RKO (cell line): ENCODE measurements at regions not wholly inside any gene's neighbourhood (a gene's known extent, or its start where the extent isn't known, plus 50 kb on each side); places are given as distances from the start of the nearest gene placed in this dataset.

Experiments
- DNase-seq: peaks from one replicate; pipeline ENCODE4 v3.0.0-alpha.2; 2016; ENCODE audit warnings: low spot score

- DNase-seq: no peak
Observed at GRCh38 chrX:42619068-42619467, 158.9 kb downstream of the PPP1R2C start.

GRCh38 chrX:42616981-42617380 lies 161.0 kb downstream of the PPP1R2C start:
- DNase-seq: no peak

GRCh38 chrX:42615161-42615563 lies 162.8 kb downstream of the PPP1R2C start:
- peak; percentile 5 for DNase-seq

- no peak for DNase-seq
Observed at GRCh38 chrX:42606591-42606990, 171.4 kb downstream of the PPP1R2C start.

DNA sequence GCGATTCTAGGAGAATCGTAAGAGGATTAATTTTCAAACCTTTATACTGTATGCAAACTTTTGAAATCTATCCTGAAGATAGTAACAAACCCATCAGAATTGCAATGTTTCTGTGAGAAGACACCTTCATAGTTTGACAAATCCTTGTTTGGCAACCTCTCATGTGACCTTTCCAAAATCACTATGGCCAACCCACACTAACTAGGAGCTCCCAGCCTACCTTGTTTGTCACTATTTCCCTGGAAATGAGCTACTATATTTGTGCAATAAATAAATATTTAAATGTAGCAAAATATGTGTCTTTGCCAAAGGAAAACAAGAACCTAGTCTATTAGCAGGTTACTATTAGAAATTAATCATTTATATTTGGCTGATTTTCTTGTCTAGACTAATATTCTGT lies 173.7 kb downstream of the PPP1R2C start:
- no peak for DNase-seq

- DNase-seq: no peak
Observed at GRCh38 chrX:42603016-42603415, 174.9 kb downstream of the PPP1R2C start.

GRCh38 chrX:42602566-42602965 lies 175.4 kb downstream of the PPP1R2C start:
- DNase-seq: no peak

DNA sequence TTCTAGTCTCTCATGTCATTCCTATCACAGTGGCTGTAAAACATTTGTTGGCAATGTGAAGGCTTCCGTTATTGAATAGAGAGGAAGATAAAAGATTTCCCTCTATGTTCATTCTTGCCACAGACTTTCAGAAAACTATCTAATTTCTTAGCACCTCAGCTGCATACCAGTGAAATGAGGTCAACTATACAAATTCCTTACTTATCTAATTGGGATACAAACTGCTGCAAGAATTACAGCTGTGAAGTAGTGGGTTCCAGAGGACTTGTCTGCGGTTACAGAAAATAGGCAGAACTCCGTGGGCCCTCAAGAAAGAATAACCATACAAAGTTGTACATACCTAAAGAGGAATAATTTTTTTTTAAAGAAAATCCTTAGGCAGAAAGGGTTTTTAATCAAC lies 175.8 kb downstream of the PPP1R2C start:
- no peak for DNase-seq

DNA sequence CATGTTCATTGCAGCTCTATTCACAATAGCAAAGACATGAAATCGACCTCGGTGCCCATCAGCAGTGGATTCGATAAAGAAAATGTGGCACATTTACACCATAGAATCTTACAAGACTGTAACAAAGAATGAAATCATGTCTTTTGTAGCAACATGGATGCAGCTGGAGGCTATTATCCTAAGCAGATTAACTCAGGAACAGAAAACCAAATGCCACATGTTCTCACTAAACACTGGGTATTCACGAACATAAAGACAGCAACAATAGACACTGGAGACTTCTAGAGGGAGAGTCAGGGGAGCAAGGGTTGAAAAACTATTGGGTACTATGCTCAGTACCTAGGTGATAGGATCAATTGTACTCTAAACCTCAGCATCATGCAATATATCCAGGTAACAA lies 180.5 kb downstream of the PPP1R2C start:
- no peak for DNase-seq

DNA sequence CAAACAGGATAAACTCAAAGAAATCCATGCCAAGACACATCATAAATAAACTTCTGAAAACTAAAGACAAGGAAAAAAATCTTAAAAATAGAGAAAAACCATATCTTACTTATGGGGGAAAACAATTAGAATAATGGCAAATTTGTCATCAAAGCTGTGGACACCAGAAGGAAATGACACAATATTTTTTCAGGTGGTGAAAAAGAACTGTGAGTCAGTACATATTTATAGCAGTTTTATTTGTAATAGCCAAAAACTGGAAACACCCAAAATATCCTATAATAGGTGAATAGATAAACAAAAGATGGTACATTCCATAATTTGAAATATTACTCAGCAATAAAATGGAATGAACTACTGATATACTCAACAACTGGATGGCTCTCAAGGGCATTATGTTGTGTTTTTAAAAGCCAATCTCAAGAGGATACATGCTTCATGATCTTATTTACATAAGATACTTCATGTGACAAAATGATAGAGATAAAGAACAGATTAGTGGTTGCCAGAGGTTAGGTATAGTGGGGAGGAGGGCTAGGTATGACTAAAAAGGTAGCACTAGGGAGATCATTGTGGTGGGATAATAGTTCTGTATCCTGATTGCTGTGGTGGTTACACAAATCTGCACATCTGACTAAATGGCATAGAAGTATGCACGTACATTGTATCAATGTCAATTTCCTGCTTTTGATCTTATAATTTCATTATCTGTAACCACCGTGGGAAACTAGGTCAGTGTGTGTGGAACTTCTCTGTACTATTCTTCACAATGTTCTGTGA lies 191.9 kb downstream of the PPP1R2C start:
- no peak for DNase-seq

DNA sequence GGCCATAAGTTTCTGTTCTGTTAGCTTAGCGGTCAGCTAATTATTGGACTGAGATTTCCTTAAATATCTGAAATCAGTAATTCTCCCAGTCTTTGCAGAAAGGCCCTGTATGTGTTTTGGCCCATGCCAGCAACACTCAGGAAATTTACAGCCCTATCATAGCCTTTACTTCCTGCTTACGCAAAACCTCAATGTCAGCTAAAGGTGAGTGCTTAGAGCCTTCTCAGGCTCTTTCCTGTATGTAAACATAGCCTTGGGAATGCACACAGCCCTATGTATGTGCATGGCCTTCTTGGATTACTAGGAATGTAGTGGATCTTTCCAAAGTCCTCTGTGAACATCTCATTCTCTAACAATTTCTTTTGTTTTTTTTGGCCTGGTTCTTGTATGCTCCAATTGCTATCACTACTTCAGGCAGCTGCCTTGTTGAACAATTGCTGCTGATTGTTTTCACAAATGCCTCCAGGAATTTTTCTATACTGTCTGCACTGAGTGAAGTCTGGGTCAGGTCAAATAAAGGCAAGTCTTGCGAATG lies 200.0 kb downstream of the PPP1R2C start:
- DNase-seq: no peak

DNA sequence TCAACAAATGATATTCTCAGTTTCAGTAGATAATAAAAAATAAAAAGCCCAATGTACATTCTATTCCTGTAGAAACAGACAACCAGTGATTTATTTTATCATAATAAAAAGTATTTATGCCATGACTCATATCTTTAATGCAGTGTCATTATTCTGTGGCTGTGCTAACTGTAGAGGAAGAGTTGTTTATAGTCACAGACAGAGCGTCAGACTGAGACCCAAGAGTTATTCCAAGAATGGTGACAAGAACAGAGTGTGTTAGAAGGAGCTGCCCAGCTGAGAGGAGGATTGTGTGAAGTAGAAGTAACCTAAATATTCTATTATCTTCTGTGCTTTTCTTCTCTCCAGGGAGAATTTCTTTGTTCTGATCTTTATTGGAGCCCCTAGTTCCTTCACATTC lies 210.7 kb downstream of the PPP1R2C start:
- DNase-seq: no peak

GRCh38 chrX:42565739-42566138 lies 212.2 kb downstream of the PPP1R2C start:
- no peak for DNase-seq

- no peak for DNase-seq
Observed at GRCh38 chrX:42546800-42547199, 231.2 kb downstream of the PPP1R2C start.

- DNase-seq: no peak
Observed at GRCh38 chrX:42544883-42545282, 233.1 kb downstream of the PPP1R2C start.

GRCh38 chrX:42541554-42541953 lies 236.4 kb downstream of the PPP1R2C start:
- DNase-seq: no peak

DNA sequence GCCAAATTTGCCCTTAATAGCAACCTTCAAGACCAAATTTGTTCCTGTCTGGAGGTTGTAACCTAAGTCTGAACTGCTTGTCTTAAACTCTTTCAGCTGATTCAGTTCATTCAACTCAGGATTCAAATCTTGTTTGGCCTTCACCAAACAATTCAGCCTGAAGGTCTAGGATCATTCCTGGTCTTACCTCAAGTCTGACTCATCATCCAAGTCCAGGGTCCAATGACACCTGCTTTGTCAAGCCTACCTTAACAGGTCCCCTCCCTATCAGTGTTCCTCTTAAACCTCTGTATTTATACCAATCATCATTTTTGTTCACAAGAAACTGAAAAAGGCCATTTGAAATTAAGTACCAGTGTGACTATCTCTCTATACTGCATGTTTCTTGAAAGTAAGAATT lies 237.8 kb downstream of the PPP1R2C start:
- no peak for DNase-seq

GRCh38 chrX:42538405-42538804 lies 239.6 kb downstream of the PPP1R2C start:
- DNase-seq: no peak

GRCh38 chrX:42536286-42536685 lies 241.7 kb downstream of the PPP1R2C start:
- DNase-seq: no peak

DNA sequence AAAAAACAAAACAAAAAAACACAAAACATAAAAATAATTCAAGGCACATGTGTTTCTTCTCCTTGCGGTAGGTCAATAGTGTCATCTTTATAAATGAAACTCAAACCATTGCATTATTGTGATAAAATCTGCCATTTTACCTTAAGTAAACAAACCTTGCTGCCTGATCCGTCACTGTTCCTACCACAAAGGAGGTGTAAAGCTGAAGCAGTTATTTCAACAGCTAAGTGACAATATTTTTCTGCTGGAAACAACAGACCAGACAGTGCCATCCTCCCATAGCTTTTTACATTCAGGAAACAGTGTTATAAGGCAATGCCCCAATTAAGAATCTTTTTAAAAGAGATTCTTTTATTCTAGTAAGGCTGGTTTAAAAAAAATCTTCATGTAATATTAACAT lies 242.7 kb downstream of the PPP1R2C start:
- no peak for DNase-seq

DNA sequence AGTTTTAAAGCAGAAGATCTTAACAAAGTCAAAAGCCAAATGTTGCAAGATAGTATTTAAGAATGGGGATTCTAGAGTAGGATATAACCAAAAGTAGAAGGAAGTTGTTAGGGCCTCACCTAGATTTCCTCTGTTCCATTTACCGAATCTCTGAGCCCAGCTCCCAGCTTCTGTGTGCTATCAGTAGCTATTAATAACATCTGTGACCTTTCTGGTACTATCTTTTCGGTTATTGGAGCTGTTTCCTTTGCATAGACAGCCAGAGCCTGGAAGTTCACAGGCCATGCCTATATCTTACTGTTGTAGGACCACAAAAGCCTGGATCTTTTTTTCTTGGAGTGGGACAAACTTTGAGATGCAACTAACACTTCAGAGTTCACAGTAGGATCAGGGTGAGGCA lies 244.2 kb downstream of the PPP1R2C start:
- no peak for DNase-seq

GRCh38 chrX:42531441-42531840 lies 246.5 kb downstream of the PPP1R2C start:
- no peak for DNase-seq

DNA sequence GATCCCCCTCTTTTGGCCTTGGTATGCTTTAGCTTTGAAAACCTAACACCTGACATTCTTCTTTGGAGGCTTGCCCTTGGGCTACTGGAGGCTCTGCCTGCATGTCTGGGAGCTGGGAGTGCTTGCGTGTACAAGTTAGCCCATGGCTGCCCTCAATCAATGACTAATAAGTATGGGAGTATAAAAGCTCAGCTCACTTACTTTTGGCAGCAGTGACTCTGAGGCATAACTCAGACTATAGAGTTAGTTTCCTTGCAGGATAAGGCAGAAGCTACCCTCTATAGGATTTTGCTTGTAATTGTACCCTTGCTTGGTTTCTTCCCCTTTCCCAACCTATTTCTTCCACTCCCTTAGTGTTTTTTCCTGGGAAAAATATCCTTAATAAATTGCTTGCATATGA lies 247.9 kb downstream of the PPP1R2C start:
- DNase-seq: peak; percentile 28

- no peak for DNase-seq
Observed at GRCh38 chrX:42524379-42524778, 253.6 kb downstream of the PPP1R2C start.
